HEK293 (cell line): ENCODE measurements at regions not wholly inside any gene's neighbourhood (a gene's known extent, or its start where the extent isn't known, plus 50 kb on each side); places are given as distances from the start of the nearest gene placed in this dataset.
"Not testable (repeated sequence)": the region's sequence is repeated elsewhere in the genome, so short reads cannot be mapped to it uniquely, and the experiment has no call there.

Source experiments
- ZBTB7A ChIP-seq: fragments of 450-650 bp; formaldehyde crosslinking; IDR thresholded peaks from 2 replicates; pipeline ENCODE4 v1.5.1; 2016; ENCODE audit warnings: low read depth, missing biosample characterization, missing genetic modification characterization
- ZNF24 ChIP-seq: fragments of 450-650 bp; formaldehyde crosslinking; IDR thresholded peaks from 2 replicates; pipeline ENCODE4 v1.5.1; 2016; ENCODE audit warnings: missing biosample characterization, missing genetic modification characterization
- TF ChIP-seq, protein P1 (sequence below): fragments of 450-650 bp; formaldehyde crosslinking; IDR thresholded peaks from 2 replicates; pipeline ENCODE4 v1.5.1; 2016; ENCODE audit warnings: missing biosample characterization, missing genetic modification characterization, borderline replicate concordance

DNA sequence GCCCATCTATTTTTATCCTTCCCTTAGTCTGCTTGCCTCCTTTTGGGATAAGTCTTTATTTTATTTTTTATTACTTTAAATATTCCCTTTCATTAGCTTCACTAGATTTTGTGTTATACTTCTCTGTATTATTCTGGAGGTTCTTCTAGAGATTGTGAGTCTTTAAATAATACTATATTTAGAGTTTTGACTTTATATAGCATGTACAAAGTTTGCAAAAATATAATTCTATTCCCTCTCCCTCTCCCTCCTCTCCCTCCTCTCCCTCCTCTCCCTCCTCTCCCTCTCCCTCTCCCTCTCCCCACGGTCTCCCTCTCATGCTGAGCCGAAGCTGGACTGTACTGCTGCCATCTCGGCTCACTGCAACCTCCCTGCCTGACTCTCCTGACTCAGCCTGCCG lies 298.5 kb upstream of the DYNLRB2 start:
- TF ChIP-seq, protein P1, sequence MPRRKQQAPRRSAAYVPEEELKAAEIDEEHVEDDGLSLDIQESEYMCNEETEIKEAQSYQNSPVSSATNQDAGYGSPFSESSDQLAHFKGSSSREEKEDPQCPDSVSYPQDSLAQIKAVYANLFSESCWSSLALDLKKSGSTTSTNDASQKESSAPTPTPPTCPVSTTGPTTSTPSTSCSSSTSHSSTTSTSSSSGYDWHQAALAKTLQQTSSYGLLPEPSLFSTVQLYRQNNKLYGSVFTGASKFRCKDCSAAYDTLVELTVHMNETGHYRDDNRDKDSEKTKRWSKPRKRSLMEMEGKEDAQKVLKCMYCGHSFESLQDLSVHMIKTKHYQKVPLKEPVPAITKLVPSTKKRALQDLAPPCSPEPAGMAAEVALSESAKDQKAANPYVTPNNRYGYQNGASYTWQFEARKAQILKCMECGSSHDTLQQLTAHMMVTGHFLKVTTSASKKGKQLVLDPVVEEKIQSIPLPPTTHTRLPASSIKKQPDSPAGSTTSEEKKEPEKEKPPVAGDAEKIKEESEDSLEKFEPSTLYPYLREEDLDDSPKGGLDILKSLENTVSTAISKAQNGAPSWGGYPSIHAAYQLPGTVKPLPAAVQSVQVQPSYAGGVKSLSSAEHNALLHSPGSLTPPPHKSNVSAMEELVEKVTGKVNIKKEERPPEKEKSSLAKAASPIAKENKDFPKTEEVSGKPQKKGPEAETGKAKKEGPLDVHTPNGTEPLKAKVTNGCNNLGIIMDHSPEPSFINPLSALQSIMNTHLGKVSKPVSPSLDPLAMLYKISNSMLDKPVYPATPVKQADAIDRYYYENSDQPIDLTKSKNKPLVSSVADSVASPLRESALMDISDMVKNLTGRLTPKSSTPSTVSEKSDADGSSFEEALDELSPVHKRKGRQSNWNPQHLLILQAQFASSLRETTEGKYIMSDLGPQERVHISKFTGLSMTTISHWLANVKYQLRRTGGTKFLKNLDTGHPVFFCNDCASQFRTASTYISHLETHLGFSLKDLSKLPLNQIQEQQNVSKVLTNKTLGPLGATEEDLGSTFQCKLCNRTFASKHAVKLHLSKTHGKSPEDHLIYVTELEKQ (tag by site-specific recombination): not testable (repeated sequence)
- TF ChIP-seq ZNF24, ZBTB7A (tag by site-specific recombination): not testable (repeated sequence)
